HepG2 (cell line): ENCODE measurements at regions not wholly inside any gene's neighbourhood (a gene's known extent, or its start where the extent isn't known, plus 50 kb on each side); places are given as distances from the start of the nearest gene placed in this dataset.

Experiments
- ATAC-seq: fragments of 200-7000 bp; cut with Tn5 transposase; 3 replicates; pipeline ENCODE4 v1.9.1; 2020; ENCODE audit warnings: mild to moderate bottlenecking, moderate library complexity
- BruUV-seq: library from RNA; stranded (reverse); fragments of 400-500 nt; replicated peaks from 2 replicates; lab custom pipeline; 2021; lab: Mats Ljungman, UMichigan
- CTCF ChIA-PET: fragments of 300-600 bp; formaldehyde crosslinking; extraction: SDS; loops from one replicate; lab custom pipeline; 2021; ENCODE audit warnings: low total read pairs, inconsistent platforms, low intra/inter-chr PET ratio; lab: Yijun Ruan, JAX
- POLR2A ChIA-PET: fragments of 350-600 bp; sonication (Branson Sonifier 250); formaldehyde crosslinking; loops from one replicate; lab custom pipeline; 2020; ENCODE audit warnings: antibody characterized with exemption, inconsistent platforms; lab: Yijun Ruan, JAX
- DNase-seq: peaks from one replicate; pipeline ENCODE4 v3.0.0-alpha.2; 2015; ENCODE audit warnings: low spot score
- FAIRE-seq: peaks from 3 replicates; lab custom pipeline; 2011; peaks lifted over from hg19 to GRCh38; lab: Jason Lieb, UNC
- H2AFZ ChIP-seq: one replicate; pipeline ENCODE4 v1.6.1; 2011; ENCODE audit warnings: low read length, inconsistent platforms
- H3K27ac ChIP-seq: fragments of 300-600 bp; 3 replicates; pipeline ENCODE4 v1.8.0; 2011; ENCODE audit warnings: mixed run types, mild to moderate bottlenecking, mixed read lengths, low read length, inconsistent platforms; ENCODE audit not compliant: insufficient read depth; ENCODE audit errors: extremely low read length
- H3K27me3 ChIP-seq, 2 experiments: fragments of 200-600 bp in 1 of 2; 2 replicates in 1 of 2; 3 replicates in 1 of 2; pipeline versions ENCODE4 v1.6.0 to v1.8.0; 2011; ENCODE audit warnings: low read length in 2 of 2, mild to moderate bottlenecking in 2 of 2, moderate library complexity in 2 of 2, inconsistent platforms in 1 of 2; ENCODE audit not compliant: insufficient read depth in 2 of 2, control insufficient read depth in 1 of 2
- H3K36me3 ChIP-seq, 2 experiments: fragments of 200-600 bp in 1 of 2; replicated peaks in 1 of 2; 2 replicates in 1 of 2; 3 replicates in 1 of 2; pipeline versions ENCODE4 v1.5.1 to v1.8.0; 2011; ENCODE audit warnings: low read length in 2 of 2, inconsistent platforms in 1 of 2; ENCODE audit not compliant: insufficient read depth in 2 of 2, control insufficient read depth in 1 of 2
- H3K4me1 ChIP-seq: 2 replicates; pipeline ENCODE4 v1.5.1; 2012; ENCODE audit warnings: low read length, inconsistent platforms; ENCODE audit not compliant: insufficient read depth
- H3K4me2 ChIP-seq: 2 replicates; pipeline ENCODE4 v1.6.0; 2011; ENCODE audit warnings: low read depth, low read length, inconsistent platforms
- H3K4me3 ChIP-seq, 3 experiments: fragments of 200-600 bp in 1 of 3; sonication (generic), shearing (Covaris generic) in 1 of 3; replicated peaks in 1 of 3; 2 replicates each; pipeline ENCODE4 v1.5.1; 2011 to 2016; ENCODE audit warnings: low read length in 3 of 3, inconsistent platforms in 2 of 3, low read depth in 2 of 3, mild to moderate bottlenecking in 2 of 3, control low read depth in 1 of 3, mixed read lengths in 1 of 3; ENCODE audit not compliant: insufficient read depth in 1 of 3
- H3K79me2 ChIP-seq: one replicate; pipeline ENCODE4 v1.6.1; 2011; ENCODE audit warnings: low read length, inconsistent platforms; ENCODE audit not compliant: insufficient read depth
- H3K9ac ChIP-seq: 2 replicates; pipeline ENCODE4 v1.6.0; 2011; ENCODE audit warnings: mild to moderate bottlenecking, low read depth, low read length, inconsistent platforms; ENCODE audit not compliant: insufficient read depth
- H3K9me3 ChIP-seq: 2 replicates; pipeline ENCODE4 v1.5.1; 2012; ENCODE audit warnings: mild to moderate bottlenecking, low read length
- H4K20me1 ChIP-seq: 2 replicates; pipeline ENCODE4 v1.6.0; 2011; ENCODE audit warnings: inconsistent platforms, mild to moderate bottlenecking, low read length, moderate library complexity; ENCODE audit not compliant: insufficient read depth
- ATF7-NPFF ChIP-seq: sonication (generic); formaldehyde crosslinking; IDR thresholded peaks from 2 replicates; pipeline ENCODE4 v1.8.1; 2023; ENCODE audit warnings: mild to moderate bottlenecking, low read depth, missing genetic modification reagents, moderate library complexity
- NFATC3 ChIP-seq: sonication (generic); formaldehyde crosslinking; IDR thresholded peaks from 2 replicates; pipeline ENCODE4 v1.5.1; 2020; ENCODE audit warnings: mild to moderate bottlenecking, missing genetic modification reagents
- TP53 ChIP-seq: sonication (generic); formaldehyde crosslinking; conservative IDR thresholded peaks from 2 replicates; pipeline ENCODE4 v1.4.0; 2020; ENCODE audit warnings: missing genetic modification reagents
- ZNF124 ChIP-seq: sonication (generic); formaldehyde crosslinking; IDR thresholded peaks from 2 replicates; pipeline ENCODE4 v1.4.0; 2020; ENCODE audit warnings: missing genetic modification reagents
- ZNF343 ChIP-seq: sonication (generic); formaldehyde crosslinking; IDR thresholded peaks from 2 replicates; pipeline ENCODE4 v1.4.0; 2020; ENCODE audit warnings: mild to moderate bottlenecking, missing genetic modification reagents
- ZNF788 ChIP-seq: sonication (generic); formaldehyde crosslinking; IDR thresholded peaks from 2 replicates; pipeline ENCODE4 v1.5.0; 2020; ENCODE audit warnings: mild to moderate bottlenecking, missing genetic modification reagents, borderline replicate concordance
- in situ Hi-C: cut with HindIII; loops from 2 replicates; pipeline ENCODE4 v1.10.0; 2017; ENCODE audit warnings: low pct_unique_long_range_greater_than_20kb; ENCODE audit not compliant: extremely low pct_ligation_motif_present
- intact Hi-C: fragments of 100-400 bp; cut with micrococcal nuclease; formaldehyde crosslinking; loops from one replicate; pipeline ENCODE4 v1.10.0; 2022; ENCODE audit not compliant: unreplicated experiment
- TF ChIP-seq, protein P1 (sequence below): sonication (generic); formaldehyde crosslinking; IDR thresholded peaks from 2 replicates; pipeline ENCODE4 v1.4.0; 2020; ENCODE audit warnings: mild to moderate bottlenecking, missing genetic modification reagents
- TF ChIP-seq, protein P2 (sequence below): IDR thresholded peaks from 2 replicates; pipeline ENCODE4 v1.6.1; 2016; ENCODE audit warnings: missing biosample characterization, missing genetic modification reagents, low read depth

DNA sequence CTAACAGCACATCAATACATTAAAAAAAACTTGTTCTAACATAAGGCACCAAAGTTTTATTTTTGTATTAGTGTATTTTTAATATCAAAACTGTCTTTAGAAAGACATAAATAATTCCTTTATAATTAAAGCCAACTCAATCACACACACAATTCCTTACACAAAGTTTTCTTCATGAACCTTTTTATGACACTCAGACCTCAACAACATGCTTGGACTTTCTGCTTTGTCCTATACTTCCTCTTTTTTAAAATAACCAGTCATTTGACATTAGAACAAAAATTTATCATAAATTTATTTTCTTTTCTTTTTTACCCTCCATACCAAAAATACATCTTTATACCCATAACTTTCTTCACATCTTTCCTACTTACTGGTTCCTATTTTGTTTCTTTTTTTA lies 292.0 kb upstream of the ARID1B start:
- ChIA-PET CTCF (no interaction called here), POLR2A (no interaction called here)
- H3K9me3 ChIP-seq, result no peaks in the 10 kb centered on the region
- ATAC-seq, result no peak
- no peak overlapping the region for H3K9ac ChIP-seq
- no peaks in the 10 kb centered on the region for H4K20me1 ChIP-seq
- H3K79me2 ChIP-seq, result no peaks in the 10 kb centered on the region
- no peaks in the 10 kb centered on the region for H3K36me3 ChIP-seq
- BruUV-seq, result no TSS peak
- in situ Hi-C loops, result no loop called here
- no peak overlapping the region for H3K4me3 ChIP-seq
- no peaks in the 10 kb centered on the region for H3K4me1 ChIP-seq
- no peak for FAIRE-seq
- H3K4me2 ChIP-seq, result no peak overlapping the region
- no peak overlapping the region for H3K27ac ChIP-seq
- intact Hi-C loops, result no loop called here
- TF ChIP-seq, protein P1, sequence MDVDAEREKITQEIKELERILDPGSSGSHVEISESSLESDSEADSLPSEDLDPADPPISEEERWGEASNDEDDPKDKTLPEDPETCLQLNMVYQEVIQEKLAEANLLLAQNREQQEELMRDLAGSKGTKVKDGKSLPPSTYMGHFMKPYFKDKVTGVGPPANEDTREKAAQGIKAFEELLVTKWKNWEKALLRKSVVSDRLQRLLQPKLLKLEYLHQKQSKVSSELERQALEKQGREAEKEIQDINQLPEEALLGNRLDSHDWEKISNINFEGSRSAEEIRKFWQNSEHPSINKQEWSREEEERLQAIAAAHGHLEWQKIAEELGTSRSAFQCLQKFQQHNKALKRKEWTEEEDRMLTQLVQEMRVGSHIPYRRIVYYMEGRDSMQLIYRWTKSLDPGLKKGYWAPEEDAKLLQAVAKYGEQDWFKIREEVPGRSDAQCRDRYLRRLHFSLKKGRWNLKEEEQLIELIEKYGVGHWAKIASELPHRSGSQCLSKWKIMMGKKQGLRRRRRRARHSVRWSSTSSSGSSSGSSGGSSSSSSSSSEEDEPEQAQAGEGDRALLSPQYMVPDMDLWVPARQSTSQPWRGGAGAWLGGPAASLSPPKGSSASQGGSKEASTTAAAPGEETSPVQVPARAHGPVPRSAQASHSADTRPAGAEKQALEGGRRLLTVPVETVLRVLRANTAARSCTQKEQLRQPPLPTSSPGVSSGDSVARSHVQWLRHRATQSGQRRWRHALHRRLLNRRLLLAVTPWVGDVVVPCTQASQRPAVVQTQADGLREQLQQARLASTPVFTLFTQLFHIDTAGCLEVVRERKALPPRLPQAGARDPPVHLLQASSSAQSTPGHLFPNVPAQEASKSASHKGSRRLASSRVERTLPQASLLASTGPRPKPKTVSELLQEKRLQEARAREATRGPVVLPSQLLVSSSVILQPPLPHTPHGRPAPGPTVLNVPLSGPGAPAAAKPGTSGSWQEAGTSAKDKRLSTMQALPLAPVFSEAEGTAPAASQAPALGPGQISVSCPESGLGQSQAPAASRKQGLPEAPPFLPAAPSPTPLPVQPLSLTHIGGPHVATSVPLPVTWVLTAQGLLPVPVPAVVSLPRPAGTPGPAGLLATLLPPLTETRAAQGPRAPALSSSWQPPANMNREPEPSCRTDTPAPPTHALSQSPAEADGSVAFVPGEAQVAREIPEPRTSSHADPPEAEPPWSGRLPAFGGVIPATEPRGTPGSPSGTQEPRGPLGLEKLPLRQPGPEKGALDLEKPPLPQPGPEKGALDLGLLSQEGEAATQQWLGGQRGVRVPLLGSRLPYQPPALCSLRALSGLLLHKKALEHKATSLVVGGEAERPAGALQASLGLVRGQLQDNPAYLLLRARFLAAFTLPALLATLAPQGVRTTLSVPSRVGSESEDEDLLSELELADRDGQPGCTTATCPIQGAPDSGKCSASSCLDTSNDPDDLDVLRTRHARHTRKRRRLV (CRISPR knock-in tag), result no peak
- TF ChIP-seq ZNF124 (no peak), ZNF788 (no peak), ZNF343 (no peak), NFATC3 (CRISPR knock-in tag) (no peak), TP53 (CRISPR knock-in tag) (no peak), ATF7-NPFF (CRISPR knock-in tag) (no peak)
- TF ChIP-seq, protein P2, sequence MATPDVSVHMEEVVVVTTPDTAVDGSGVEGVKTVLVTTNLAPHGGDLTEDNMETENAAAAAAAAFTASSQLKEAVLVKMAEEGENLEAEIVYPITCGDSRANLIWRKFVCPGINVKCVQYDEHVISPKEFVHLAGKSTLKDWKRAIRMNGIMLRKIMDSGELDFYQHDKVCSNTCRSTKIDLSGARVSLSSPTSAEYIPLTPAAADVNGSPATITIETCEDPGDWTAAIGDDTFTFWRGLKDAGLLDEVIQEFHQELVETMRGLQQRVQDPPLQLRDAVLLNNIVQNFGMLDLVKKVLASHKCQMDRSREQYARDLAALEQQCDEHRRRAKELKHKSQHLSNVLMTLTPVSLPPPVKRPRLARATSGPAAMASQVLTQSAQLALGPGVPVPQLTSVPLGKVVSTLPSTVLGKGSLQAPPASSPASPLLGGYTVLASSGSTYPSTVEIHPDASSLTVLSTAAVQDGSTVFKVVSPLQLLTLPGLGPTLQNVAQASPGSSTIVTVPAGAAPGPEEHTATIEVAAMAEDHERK, result no peak
- no peak overlapping the region for H2AFZ ChIP-seq
- no peaks in the 10 kb centered on the region for H3K27me3 ChIP-seq
- no peak for DNase-seq
